GM19397 (cell line): ENCODE measurements at regions not wholly inside any gene's neighbourhood (a gene's known extent, or its start where the extent isn't known, plus 50 kb on each side); places are given as distances from the start of the nearest gene placed in this dataset.
A peak's percentile ranks its signal among the peaks of the same experiment; 100 is the strongest.

Experiments used
- ATAC-seq: cut with Tn5 transposase; IDR thresholded peaks from one replicate; pipeline ENCODE4 v1.9.1; 2021; ENCODE audit warnings: mild to moderate bottlenecking, moderate library complexity; ENCODE audit not compliant: unreplicated experiment

- peak; percentile 49 for ATAC-seq
Observed at GRCh38 chr21:24197132-24197643, 1410.1 kb downstream of the MRPL39 start.

DNA sequence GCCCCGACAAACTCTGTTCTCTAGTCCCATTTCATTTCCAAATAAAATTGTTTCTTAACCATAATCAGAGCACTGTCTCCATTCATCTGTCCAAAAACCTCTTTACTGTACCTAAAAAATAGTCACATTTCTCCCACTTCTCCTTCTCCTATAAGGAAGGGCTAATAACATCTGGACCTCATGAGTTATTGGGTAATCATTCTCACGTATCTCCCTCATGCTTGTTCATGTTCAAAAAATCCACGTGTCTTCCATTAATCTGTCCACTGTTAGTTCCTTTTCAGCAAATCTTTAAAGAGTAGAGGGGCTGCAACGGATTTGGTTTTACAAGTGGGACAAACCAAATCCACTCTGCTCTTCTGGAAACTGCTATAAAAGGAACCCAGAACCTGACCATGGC is 1418.8 kb downstream of the MRPL39 start:
- ATAC-seq: no peak

- no peak for ATAC-seq
Observed at GRCh38 chr21:24183077-24183476, 1424.2 kb downstream of the MRPL39 start.

DNA sequence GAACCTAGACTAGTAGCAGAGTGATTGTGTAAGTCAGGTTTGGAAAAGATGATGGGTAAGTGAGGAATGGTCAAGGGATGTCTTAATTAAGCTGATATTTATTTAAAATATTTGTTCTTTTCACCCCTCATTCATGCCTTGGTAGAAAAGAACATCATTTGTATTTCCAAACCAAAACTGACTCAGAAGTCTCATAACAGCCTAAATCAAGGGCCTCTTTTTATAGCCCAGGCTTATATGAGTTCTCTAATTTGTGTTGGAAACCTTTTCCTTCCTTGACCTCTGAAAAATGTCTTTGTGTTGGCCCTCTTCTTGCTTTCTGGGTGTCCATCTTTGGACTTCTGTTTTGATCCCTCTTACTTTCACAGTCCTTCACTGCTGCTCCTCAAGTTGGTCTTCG is 1428.2 kb downstream of the MRPL39 start:
- ATAC-seq: no peak

GRCh38 chr21:24175106-24175505 is 1432.2 kb downstream of the MRPL39 start:
- ATAC-seq: no peak

GRCh38 chr21:24171736-24172135 is 1435.5 kb downstream of the MRPL39 start:
- ATAC-seq: no peak

- ATAC-seq: no peak
Observed at GRCh38 chr21:24163539-24163938, 1443.7 kb downstream of the MRPL39 start.

DNA sequence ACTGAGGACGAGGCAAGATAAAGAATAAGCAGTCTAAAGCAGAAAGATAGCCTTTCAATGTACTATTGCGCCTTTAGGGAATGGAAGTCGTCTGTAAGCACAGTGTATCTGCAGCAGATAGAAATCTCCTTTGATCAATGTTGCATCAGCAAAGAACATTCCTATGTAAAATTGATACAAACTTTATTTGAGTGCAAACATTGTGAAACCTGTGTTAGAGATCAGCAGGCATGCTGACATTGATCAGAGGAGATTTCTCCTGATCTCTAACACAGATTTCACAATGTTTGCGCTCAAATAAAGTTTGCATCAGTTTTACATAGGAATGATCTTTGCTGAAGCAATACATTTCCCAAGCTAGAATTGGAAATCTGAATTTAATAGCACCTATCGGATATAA is 1446.8 kb downstream of the MRPL39 start:
- no peak for ATAC-seq

DNA sequence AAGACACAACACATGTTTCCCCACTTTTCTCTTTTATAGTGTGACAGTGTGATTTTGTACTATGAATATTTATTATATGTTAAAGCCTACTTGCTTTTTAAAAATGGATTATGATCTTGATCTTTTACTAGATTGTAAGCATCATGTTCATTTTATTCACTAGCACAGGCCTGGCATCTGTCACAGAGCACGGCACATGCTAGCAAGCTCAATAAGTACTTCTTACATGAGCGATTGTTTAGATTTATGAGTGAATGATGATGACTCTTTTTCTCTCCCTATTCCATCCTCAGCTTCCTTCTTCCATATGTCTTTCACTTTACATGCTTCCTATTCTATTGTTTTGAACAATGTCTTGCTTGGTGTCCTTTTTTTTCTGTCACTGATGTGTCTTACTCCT is 1454.1 kb downstream of the MRPL39 start:
- no peak for ATAC-seq

- ATAC-seq: no peak
Observed at GRCh38 chr21:24150753-24151152, 1456.5 kb downstream of the MRPL39 start.

- no peak for ATAC-seq
Observed at GRCh38 chr21:24148461-24148860, 1458.8 kb downstream of the MRPL39 start.

GRCh38 chr21:24147674-24148073 is 1459.6 kb downstream of the MRPL39 start:
- no peak for ATAC-seq

GRCh38 chr21:24131056-24131455 is 1476.2 kb downstream of the MRPL39 start:
- no peak for ATAC-seq

GRCh38 chr21:24127651-24128050 is 1479.6 kb downstream of the MRPL39 start:
- ATAC-seq: no peak

DNA sequence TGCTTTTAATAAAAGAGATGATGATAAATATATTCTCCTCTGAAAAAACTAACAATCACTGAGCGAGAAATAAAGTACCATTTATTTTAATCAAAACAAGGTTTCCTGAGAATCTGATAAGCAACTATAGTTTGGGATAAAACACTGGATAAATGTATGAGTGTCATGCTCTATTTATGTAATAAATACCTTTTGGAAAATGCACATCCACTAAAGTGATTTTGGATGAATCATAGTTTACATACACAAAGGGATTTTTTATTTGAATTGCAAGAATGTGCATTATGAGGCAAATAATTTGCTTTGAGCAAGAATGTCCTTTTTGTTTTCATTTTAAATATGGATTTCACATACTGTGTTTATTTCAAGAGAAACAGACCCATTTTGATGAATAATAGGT is 1483.5 kb downstream of the MRPL39 start:
- no peak for ATAC-seq

GRCh38 chr21:24118738-24119459 is 1488.4 kb downstream of the MRPL39 start:
- no peak for ATAC-seq

GRCh38 chr21:24115141-24115540 is 1492.1 kb downstream of the MRPL39 start:
- ATAC-seq: no peak

GRCh38 chr21:24112020-24112419 is 1495.3 kb downstream of the MRPL39 start:
- no peak for ATAC-seq

DNA sequence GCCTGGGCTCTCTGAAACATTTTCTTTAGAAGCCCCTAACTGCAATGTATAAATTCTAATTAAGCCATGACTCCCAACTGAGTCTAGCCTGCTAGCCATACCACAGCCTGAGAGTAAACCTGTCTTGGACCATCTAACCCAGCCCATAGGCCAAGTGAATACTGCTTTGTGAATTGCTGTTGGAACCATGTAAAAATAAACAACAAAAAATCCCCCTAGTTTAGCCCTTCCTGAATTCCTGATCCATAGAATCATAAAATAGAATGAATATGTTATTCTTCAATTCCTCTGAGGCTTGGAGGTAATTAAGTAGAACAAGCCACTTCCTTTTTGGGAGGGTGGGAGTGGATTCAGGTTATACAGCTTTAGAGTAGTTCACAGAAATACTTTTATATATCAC is 1496.4 kb downstream of the MRPL39 start:
- no peak for ATAC-seq

DNA sequence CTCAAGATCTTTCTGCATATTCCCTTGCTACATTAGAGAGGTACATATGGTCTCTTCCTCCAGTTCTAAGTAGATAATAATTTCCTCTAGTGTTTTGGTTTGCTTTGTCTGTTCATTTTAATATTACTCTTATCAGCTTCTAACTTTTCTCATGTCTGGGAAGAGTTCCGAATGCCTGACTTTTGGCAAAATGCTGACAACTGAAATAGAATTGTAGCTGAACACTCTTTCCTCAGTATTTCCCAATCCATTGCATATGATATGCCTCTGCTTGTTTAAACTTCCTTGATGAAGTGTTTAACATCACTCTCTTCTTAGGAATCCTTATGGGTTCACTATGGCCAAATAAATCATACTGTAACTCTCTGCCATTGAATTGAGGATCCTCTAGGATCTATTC is 1510.1 kb downstream of the MRPL39 start:
- no peak for ATAC-seq

GRCh38 chr21:24096651-24097050 is 1510.6 kb downstream of the MRPL39 start:
- ATAC-seq: no peak

DNA sequence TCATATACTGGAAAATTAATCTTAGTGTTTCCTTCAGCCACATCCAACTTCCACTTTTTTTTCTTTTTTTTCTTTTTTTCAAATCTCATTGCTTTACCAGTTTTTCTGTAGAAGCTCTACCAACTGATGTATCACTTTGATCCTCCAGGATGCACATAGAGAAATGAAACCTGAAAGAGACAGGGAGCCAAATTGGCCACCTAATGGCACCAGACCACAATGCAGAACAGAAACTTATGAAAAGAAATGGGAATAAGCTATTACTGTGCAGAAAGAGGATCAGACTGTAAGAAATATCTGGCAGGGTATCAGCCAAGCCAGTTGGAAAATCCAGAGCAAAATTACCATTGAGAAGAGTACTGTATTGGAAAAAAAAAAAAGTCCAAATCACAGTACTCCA is 1514.2 kb downstream of the MRPL39 start:
- ATAC-seq: no peak

- no peak for ATAC-seq
Observed at GRCh38 chr21:24076179-24076578, 1531.1 kb downstream of the MRPL39 start.
